NCI-H226 (cell line): ENCODE measurements at regions not wholly inside any gene's neighbourhood (a gene's known extent, or its start where the extent isn't known, plus 50 kb on each side); places are given as distances from the start of the nearest gene placed in this dataset.

Experiments used
- DNase-seq: peaks from one replicate; pipeline ENCODE4 v3.0.0-alpha.2; 2015

DNA sequence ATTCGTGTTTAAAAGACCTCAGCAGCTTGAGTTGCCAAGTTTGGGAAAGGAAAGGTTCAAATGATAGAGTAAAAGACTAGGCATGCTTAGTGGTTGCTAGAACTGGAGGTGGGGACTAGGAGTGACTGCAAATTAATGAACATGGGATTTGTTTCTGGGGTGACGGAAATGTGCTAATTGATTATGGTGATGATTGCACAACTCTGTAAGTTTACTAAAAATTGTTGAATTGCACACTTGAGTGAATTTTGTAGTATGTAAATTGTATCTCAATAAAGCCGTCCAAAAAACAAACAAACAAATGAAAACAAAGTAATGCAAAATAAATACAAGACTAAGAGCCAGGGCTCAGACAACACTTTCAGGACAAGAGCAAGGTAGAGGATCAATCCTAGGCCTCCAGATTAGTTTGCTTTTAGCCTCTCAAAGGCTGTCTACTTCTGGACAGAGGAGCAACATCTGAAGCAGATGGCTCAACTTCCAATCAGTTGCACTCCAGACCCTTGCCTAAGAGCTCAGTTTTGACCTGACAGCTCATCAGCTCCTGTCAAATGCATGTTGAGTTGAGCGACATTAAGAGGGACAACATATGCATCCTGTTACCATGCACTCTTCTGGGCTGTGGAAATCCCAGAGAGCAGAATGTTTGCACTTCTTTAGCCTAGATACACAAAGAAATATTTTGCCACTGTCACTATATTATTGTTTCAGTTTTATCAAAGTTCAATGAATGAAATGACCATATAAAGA lies 111.2 kb upstream of the ASIC2 start:
- no peak for DNase-seq

DNA sequence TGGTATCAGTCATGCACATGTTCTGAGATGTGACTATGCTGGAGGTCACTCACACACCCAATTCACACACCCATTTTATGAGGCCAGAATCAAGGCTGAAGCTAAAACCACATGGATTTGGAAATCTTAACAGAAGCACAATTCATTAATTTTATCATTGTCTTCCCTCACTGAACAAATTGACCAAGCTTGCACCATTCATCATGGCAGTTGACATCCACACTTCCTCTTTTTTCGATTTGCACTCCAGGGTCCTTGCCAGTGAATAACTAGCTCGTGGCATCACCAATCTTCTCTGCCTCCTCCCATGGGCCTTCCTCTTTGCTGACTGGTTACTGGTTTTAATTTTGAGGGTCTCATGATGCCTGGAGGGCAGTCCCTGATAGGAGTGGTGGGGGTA lies 123.0 kb upstream of the ASIC2 start:
- DNase-seq, result no peak

DNA sequence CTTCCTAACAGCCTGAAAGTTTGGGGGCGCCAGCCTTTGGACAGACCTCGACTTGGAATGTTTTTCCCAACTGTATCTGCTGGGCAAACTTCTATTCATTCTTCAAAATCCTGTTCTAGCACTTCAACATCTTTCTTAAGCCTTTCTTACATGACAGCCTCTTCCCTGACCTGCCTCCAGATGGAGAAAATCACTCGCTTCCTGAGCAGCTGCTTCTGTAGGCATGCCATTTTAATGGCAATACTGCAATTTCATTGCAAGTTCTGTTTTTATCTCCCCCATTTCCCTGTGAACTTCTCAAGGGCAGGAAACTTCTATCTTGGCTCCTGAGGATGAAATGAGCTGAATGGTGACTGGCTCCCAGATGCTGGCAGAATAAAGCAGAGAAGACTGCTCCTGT lies 128.8 kb upstream of the ASIC2 start:
- DNase-seq, result no peak

DNA sequence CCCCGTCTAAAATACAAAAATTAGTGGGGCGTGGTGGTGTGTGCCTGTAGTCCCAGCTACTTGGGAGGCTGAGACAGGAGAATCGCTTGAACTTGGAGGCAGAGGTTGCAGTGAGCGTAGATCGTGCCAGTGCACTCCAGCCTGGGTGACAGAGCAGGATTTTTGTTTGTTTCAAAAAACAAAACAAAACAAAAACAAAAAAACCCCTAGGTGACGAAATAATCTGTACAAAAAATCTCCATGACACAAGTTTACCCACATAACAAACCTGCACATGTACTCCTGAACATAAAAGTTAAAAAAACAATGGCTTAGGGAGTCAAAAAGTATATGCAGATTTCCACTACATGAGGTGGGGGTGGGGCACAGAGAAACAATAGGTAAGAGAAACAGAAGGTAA lies 140.5 kb upstream of the ASIC2 start:
- DNase-seq, result no peak

DNA sequence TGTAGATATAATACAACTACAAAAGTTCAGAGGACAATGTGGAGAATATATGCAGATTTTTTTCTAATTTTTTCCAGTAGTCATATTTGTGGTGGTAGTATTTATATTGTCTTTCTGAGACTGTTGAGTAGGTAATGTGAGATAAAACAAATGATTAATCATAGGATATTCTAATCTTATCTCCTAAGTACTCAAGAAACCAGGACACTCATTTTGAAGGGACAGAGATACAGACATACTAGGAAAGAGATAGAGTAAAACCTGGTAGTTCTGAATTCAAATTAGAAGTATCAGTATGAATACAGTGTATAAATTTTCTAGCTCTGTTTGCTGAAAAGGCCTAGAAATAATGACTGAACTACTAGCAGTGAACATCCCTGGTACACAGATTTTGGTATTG lies 141.7 kb upstream of the ASIC2 start:
- DNase-seq, result no peak

DNA sequence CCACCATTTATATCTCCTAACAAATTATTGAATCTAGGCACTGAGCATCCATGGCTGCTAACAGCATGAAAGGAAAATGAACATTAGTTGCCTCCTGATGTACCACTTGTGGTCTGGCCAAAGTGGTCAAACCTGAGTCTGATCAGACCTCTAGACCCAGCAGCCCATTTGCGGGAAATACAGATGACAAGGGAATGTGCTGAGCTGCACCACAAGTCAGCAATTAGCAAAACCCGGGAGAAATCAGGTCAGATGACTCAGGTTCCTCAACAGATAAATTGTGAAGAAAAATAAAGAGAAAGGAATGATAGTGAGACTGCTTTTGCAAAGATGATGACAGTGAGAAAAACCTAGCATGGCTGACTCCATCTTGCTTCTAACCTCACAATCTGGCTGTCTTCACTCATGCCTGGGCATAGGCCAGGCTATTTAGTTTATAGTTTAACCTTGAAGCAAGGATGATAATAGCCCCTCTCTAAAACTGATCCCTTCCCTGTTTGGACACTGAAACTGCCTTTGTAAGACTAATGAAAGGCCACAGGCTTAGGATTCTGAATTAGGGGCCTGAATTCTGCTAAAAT lies 142.7 kb upstream of the ASIC2 start:
- peak; percentile 35 for DNase-seq

DNA sequence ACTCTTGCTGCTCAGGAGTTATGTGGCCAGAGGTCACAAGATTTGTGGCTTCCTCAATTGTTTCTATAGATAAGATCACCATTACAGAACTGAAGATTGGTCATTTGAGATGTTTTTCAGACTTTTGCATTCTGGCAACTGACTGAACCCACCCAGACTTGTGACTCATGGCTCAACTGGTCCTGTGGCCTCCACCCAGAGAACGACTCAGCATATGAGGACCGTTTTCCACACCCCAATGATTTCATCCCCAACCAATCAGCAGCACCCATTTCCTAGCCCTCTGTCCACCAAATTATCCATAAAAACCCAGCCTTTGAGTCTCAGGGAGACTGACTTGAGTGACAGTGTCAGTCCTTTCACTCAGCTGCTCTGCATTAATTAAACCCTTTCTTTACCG lies 143.2 kb upstream of the ASIC2 start:
- peak; percentile 48 for DNase-seq

DNA sequence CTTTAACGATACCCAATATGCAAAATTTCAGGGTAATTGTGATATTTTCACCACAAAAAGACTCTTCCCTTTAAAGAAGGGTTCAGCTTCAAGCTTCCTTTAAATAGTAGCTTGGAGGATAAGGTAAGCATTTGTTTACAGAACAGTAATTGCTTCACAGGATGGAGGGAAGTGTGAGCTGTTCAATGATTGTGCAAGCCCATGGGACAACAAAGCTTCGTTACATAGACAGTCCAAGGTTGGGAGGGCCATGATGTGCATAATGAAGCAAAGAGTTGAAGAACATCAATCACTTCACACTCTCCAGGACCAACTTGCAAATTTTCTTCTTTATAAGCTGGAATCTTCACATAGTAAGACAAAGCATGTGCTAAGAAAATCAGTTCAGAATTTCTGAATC lies 145.0 kb upstream of the ASIC2 start:
- peak; percentile 35 for DNase-seq

DNA sequence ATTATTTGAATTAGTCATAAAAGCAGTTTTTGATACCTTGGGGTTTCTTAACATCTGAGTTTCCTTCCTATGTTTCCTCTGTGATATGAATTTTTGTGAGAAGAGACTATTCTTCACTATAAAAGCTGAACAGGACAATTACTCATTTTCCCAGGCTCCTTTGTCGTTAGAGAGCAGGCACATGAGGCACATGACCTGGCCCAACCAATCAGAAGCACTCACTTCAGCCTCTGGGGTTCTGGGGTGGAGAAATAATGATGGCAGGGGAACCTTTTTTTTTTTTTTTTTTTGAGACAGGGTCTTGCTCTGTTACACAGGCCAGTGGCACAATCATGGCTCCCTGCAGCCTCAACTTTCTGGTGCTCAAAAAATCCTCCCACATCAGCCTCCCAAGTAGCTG lies 145.5 kb upstream of the ASIC2 start:
- no peak for DNase-seq

DNA sequence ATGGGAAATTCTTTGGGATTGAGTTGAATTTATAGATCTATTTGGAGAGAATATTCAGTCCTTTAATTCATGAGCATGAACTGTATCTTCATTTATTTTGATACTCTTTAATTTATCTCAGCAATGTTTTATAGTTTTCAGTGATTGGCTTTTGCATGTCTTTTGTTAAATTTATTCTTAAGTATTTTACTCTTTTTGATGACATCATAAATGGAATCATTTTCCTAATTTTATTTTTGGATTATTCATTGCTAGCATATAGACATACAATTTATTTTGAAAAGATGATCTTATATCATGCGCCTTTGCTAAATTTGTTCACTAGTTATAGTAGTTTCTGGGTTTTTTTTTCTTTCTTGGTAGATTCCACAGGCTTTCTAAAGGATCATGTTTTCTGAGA lies 149.2 kb upstream of the ASIC2 start:
- no peak for DNase-seq

DNA sequence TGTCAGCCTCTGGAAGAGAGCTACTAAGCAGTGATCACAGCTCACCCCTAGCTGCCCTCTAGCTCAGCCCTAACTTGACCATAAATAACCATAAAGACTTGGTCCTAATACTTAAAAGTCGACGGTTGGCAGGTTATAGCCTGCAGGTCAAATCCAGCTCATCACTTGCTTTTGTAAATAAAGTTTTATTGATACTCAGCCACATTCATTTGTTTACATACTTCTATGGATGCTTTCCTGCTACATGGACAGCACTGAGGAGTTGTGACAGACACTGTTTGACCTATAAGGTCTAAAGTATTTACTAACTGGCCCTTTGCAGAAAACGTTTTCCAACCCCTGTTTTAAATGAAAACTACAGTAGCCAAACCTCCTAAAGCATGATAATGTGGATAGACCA lies 151.6 kb upstream of the ASIC2 start:
- DNase-seq, result no peak

DNA sequence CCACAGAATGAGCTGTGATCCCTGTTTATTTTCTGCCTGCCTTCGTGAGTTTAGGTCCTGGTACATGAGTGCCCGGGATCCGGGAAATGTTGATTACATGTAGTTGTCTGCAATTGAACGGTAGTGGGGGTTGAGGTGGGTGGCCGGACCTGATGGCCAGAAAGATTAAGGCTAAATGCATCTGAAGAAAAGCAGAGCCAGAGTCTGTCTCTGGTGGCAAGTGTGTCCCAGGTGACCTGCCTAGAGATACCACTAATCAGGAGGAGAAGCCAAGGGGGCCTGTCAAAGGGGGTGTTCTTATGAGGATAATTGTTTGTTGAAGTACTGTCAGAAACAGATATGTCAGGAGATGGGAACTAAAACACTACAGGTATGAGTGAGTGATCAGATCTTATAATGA lies 154.0 kb upstream of the ASIC2 start:
- no peak for DNase-seq

DNA sequence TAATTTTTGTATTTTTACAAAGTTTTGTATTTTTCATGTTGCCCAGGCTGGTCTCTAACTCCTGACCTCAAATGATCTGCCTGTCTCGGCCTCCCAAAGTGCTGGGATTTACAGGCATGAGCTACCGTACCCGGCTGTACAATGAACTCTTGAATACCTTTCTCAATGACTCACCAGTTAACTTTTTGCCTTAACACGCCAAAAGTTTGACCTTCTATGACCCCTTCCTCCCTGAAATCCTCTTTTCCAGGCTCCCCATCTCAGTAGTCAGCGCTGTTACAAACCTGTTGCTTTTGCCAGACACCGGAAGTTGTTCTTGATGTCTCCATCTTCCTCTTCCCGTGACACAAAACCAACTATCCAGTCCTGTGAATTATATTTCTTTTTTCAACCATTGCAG lies 158.1 kb upstream of the ASIC2 start:
- DNase-seq, result peak; percentile 94

DNA sequence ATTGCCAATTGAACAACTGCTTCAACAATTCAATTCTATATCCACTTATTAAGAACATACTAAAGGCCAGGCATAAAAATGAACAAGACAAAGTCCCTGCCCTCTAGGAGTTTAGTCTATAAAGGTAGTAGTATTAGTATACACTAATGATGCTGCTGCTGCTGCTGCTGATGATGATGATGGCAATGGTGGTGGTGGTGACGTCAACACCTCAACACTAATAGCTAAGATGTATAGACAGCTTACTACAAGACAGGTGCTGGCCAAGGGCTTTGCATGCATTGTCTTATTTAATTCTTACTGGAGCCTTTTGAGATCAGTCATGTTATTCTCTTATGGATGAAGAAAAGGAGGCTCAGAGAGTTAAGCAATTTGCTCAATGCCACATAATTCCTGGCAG lies 164.4 kb upstream of the ASIC2 start:
- no peak for DNase-seq

DNA sequence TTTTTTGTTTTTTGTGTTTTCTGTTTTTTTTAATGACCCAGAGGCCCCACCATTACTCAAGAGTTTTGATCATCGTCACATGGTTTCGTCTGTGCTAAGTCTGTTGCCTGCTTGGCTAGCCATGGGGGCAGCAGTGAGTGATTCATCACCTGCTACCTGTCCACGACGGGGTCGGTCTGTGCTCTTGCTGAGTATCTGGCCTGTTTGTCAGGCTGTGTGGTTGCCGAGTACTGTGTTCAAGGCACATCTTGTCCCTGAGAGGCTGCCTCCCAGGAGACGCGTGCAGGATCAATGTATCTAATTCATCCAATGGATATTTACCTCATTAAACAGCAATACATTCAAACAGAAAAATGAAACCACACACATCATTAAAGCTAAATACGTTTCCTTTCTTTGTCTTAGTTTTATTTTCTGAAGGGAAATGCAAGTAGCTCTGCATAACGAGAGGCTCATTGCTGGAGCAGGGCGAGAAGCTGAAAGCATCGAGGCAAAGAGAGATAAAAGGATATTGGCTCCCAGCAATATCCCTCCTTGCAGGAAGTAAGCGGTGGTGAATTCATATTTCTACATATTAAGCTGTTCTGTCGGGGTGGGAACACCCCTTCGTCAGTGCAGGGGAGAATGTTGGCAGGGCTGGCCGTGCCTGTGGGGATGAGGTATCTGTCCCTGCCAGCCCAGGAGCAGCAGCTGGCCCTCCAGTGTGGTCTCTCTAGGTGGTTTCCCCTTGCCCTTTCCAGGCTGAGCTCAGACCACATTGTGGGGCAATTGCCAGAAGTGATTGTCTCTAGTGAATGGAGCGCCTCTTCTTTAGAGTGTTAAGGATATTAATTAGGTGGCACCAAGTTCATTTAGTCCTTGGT lies 166.2 kb upstream of the ASIC2 start:
- DNase-seq, result no peak

DNA sequence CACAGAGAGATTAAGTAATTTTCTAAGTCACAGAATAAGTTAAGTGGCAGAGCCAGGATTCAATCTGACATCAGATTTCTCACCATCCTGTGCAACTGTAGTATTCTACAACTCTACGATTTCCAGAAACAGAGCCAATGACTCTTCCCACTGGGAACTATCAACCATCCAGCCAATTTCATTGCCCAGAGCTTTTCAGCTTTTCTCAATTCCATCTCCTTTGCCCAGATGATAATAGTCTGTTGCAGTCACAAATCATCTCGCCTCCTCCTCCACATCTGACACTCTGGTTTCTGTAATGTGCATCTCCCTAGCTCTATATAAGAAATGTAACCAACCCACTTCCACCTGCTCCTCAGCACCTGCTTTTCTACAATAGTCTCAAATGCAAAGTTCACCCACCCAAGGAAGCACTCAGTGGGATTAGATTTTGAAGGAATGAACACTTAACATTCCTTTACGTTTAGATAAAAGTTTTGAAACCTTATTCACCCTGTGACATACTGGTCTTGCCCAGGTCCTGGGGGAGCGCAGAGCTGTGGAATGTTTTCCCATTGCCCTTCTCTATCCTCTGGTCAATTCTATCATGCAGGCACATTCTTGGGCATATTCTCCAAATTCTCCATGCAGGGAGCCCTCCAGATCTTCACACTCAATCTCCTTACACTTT lies 167.8 kb upstream of the ASIC2 start:
- DNase-seq, result peak; percentile 62

DNA sequence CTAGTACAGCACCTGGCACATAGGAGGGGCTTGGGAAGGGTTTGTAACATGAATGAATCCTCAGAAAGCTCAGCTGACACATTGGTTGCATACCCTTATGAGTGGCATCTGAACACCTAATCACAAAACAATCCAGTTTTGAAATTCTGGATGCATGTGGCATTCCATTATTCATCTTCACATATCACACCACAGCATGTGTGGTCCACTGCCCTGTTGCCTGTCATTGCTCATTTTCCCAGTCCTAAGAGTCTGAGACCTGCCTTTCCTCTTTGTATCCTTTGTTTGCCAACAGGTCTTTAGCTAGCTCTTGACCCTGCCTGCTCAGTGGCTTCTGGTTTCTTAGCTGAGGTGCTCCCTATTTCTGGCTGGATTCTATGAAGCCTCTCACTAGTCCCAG lies 170.8 kb upstream of the ASIC2 start:
- peak; percentile 69 for DNase-seq

DNA sequence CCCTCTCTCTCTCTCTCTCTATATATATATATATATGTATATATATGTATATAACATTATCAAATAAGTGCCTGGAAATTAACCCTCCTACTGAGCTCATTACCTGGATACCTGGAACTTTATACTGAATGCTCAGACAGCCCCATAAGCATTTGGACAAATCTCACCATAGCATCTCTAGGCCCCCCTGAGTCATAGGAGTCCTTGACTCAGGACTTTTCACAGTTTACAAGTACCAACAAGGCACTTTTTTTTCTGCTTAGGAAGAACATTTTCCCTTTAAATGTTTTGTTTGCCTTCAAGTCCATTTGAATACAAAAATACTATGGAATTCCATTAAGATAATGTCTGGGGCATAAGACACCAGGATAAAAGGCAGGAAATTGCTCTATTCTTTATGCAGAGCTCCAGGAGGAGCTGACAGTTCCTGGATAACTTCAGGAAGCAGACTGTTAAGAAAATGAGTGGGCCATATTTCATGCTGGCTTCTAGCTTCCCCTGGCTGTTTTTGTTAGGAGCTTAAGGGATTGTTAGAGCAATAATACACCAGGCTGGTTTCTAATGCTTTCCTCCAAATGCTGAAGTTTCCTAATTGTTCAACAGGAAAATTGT lies 171.7 kb upstream of the ASIC2 start:
- peak; percentile 21 for DNase-seq

DNA sequence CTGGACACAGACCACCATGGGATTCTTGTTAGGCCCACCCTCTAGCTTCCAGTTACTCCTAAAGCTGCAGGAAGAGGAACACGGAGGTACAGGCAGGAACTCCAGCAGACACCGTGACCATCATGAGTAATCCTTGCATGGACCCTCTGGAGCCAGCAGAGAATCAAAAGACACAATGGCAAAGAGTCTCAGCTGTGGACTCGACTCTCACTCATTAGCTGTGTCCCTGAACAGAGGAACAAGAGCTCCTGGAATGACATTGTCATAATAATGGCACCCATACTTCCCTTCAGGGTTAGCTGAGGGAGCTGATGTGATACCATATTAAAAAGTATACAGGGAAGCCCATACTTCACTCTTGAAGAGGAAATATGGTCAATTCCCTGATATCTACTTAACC lies 176.3 kb upstream of the ASIC2 start:
- no peak for DNase-seq

DNA sequence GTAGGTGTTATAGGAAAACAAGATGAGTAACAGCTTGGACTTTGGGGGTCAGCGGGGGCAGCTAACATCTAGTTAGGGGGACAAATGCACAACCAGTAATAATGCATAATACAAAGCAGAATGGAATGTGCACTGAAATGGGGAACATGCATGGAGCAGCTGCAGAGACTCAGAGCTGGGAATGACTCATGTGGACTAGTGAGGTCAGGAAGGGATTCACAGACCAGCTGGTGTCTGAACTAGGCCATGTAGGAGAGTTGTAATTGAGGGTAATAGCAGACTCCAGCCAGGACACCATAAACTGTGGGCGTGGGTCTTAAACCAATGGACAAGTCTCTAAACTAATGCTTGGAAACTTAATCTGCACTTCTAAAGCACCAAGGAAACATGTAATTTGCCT lies 176.8 kb upstream of the ASIC2 start:
- peak; percentile 90 for DNase-seq

DNA sequence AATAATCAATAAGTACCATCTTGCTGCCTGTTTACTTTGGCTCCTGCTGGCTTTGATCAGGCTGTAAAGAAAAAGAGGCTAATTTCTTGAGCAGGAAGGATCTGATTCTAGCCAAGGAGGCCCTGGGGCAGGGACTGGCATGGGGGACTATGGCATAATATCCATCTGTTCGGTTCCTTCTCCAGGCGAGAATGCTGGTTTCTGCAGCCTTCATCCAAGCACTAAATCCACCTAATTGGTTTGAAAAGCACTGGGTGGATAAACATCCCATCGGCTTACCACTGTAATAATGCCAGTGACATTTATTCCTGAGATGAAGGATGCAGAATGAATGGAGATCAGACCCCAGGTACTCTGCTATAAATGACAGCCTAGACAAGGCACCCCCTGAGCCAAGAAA lies 180.0 kb upstream of the ASIC2 start:
- no peak for DNase-seq

DNA sequence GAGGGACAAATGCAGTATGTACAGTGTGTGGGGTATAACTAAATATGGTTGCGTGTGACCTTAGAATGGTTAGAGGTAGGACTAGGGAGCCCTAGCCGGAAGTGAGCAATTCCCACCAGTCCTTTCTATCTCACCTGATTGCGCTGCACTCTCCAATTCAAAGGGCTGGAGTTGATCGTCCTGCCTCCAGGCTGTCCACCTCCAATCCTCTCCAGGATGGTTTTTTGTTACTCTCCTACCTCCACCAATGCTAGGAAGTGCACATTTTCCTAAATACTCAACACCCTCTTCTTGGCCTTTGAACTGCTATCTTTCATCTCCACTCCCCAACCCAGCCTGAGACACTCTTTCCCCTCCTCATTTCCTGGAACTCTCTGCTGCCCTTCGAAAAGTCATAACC lies 181.7 kb upstream of the ASIC2 start:
- no peak for DNase-seq

DNA sequence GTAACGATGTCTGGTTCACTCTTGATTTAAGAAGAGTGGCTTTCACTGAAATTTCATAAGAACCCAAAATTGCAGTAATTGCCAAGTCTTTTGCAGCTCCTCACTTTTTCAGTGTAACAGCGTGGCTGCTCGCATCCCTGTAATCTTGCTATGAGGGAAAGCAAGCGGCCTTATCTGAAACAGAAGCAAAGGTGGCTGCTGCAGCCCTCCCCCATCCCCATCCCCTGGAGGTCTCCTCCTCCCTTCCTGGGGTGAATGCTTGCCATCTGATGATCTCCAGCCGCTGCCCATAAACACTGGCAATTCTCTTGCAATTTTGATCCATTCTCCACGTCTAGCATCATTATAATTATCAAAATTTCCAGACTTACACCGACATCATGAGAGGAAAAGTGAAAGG lies 182.5 kb upstream of the ASIC2 start:
- no peak for DNase-seq
